Erythroblast (primary cell): ENCODE measurements at regions not wholly inside any gene's neighbourhood (a gene's known extent, or its start where the extent isn't known, plus 50 kb on each side); places are given as distances from the start of the nearest gene placed in this dataset.

ENCODE experiments used
- GATA1 ChIP-seq: IDR thresholded peaks from 2 replicates; pipeline ENCODE4 v1.6.1; 2011; ENCODE audit warnings: low read depth, mild to moderate bottlenecking, control low read depth, low read length, moderate library complexity
- POLR2A ChIP-seq: IDR thresholded peaks from 2 replicates; pipeline ENCODE4 v1.6.1; 2011; ENCODE audit warnings: mild to moderate bottlenecking, low read length

- TF ChIP-seq POLR2A = no peak
- no peak for TF ChIP-seq GATA1
Measured at GRCh38 chr2:8133913-8134472, 547.9 kb upstream of the ID2 start.
